ENCODE measurements at regions not wholly inside any gene's neighbourhood (a gene's known extent, or its start where the extent isn't known, plus 50 kb on each side); places are given as distances from the start of the nearest gene placed in this dataset.
A peak's percentile ranks its signal among the peaks of the same experiment; 100 is the strongest.
"Not testable (repeated sequence)": the region's sequence is repeated elsewhere in the genome, so short reads cannot be mapped to it uniquely, and the experiment has no call there.

DNA sequence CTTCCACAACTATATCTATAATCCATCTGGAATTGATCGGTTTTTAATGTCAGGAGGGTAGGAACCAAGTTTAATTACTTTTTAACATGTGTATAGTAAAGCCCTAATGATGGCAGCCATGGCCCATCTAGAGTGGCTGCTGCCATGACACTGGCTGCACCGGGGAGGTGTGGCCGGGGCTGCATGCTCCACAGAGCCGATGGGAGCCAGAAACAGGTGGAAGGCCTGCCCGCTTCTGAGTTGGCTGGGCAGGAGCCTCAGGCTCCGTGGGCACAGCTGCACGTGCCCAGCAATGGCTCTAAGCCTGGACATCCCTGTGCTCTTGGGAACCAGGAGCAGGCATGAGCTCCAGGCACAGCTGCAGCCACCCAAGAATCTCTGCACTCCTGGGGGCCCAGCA is 73.0 kb downstream of the GBP6 start (continued):
- TF ChIP-seq, protein P1, sequence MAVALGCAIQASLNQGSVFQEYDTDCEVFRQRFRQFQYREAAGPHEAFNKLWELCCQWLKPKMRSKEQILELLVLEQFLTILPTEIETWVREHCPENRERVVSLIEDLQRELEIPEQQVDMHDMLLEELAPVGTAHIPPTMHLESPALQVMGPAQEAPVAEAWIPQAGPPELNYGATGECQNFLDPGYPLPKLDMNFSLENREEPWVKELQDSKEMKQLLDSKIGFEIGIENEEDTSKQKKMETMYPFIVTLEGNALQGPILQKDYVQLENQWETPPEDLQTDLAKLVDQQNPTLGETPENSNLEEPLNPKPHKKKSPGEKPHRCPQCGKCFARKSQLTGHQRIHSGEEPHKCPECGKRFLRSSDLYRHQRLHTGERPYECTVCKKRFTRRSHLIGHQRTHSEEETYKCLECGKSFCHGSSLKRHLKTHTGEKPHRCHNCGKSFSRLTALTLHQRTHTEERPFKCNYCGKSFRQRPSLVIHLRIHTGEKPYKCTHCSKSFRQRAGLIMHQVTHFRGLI (CRISPR knock-in tag; IDR thresholded peaks at IDR 0.05), result no peak
- TF ChIP-seq SNRNP70 (optimal IDR thresholded peaks at IDR 0.05; ENCODE audit: low read depth, low read length), result no peak
- no peak for TF ChIP-seq BCL6 (CRISPR knock-in tag; IDR thresholded peaks at IDR 0.05)

DNA sequence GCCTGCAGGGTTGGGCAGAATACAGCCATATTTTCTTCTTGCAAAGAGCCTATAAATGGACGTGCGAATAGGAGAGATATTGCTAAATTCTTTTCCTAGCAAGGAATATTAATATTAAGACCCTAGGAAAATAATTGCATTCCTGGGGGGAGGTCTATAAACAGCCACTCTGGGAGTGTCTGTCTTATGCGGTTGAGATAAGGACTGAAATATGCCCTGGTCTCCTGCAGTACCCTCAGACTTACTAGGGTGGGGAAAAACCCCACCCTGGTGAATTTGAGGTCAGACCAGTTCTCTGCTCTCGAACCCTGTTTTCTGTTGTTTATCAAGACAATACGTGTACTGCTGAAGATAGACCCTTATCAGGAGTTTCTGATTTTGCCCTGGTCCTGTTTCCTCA is 74.4 kb downstream of the GBP6 start:
- POLR2A ChIA-PET; CTCF ChIA-PET (ENCODE audit: low intra/inter-chr PET ratio); ATAC-seq; intact Hi-C loops (cut with micrococcal nuclease); H3K4me2 ChIP-seq (ENCODE audit: insufficient read depth, low read length); H3K4me3 ChIP-seq; H2AFZ ChIP-seq (ENCODE audit: low read depth, low read length); H3K27ac ChIP-seq (ENCODE audit: extremely low read depth, low read depth, low read length); H3K36me3 ChIP-seq (ENCODE audit: control insufficient read depth, insufficient read depth, low read length); H3K9ac ChIP-seq (ENCODE audit: insufficient read depth in 1 of 2, low read depth in 2 of 2, low read length in 2 of 2); H3K9me1 ChIP-seq (ENCODE audit: control insufficient read depth, insufficient read depth, low read length); DNase-seq (ENCODE audit: extremely low read depth in 1 of 4, low spot score in 3 of 4); H3K27me3 ChIP-seq (ENCODE audit: control insufficient read depth in 2 of 2, insufficient read depth in 2 of 2, low read length in 2 of 2); FAIRE-seq; in situ Hi-C loops (cut with MboI); BruUV-seq (replicated peaks); H3K4me1 ChIP-seq (replicated peaks in 1 of 2; ENCODE audit: control insufficient read depth in 2 of 2, insufficient read depth in 2 of 2, low read length in 2 of 2); H4K20me1 ChIP-seq (replicated peaks; ENCODE audit: control insufficient read depth, insufficient read depth, low read length); H3K9me3 ChIP-seq (replicated peaks; ENCODE audit: control insufficient read depth, insufficient read depth, low read depth, low read length); H3K79me2 ChIP-seq (ENCODE audit: control insufficient read depth, insufficient read depth, low read length): not testable (repeated sequence)
- 2% methylated on average over 5 of the region's 5 CpGs for WGBS (ENCODE audit: insufficient coverage, low coverage, missing lambda C conversion rate)
- TF ChIP-seq, protein P2, sequence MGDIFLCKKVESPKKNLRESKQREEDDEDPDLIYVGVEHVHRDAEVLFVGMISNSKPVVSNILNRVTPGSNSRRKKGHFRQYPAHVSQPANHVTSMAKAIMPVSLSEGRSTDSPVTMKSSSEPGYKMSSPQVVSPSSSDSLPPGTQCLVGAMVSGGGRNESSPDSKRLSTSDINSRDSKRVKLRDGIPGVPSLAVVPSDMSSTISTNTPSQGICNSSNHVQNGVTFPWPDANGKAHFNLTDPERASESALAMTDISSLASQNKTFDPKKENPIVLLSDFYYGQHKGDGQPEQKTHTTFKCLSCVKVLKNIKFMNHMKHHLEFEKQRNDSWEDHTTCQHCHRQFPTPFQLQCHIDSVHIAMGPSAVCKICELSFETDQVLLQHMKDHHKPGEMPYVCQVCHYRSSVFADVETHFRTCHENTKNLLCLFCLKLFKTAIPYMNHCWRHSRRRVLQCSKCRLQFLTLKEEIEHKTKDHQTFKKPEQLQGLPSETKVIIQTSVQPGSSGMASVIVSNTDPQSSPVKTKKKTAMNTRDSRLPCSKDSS (IDR thresholded peaks at IDR 0.05; ENCODE audit: low read depth, partially characterized antibody), result peak; percentile 22
- TF ChIP-seq TRIM28 (IDR thresholded peaks at IDR 0.05), result peak; percentile 65; the same call in 1 of the 2 replicates

Measured in K562 (cell line).